HFF-Myc (cell line): ENCODE measurements at regions not wholly inside any gene's neighbourhood (a gene's known extent, or its start where the extent isn't known, plus 50 kb on each side); places are given as distances from the start of the nearest gene placed in this dataset.
A peak's percentile ranks its signal among the peaks of the same experiment; 100 is the strongest.

Source experiments
- DNase-seq: peaks from one replicate; pipeline ENCODE4 v3.0.0-alpha.2; 2011; ENCODE audit warnings: low read depth; ENCODE audit errors: extremely low read depth
- H3K4me3 ChIP-seq: replicated peaks from 2 replicates; pipeline ENCODE4 v1.5.1; 2011; ENCODE audit warnings: low read depth, mild to moderate bottlenecking, control low read depth, low read length
- TF ChIP-seq, protein P1 (sequence below): IDR thresholded peaks from 2 replicates; pipeline ENCODE4 v1.5.1; 2012; ENCODE audit warnings: mild to moderate bottlenecking, low read depth, low read length, control low read depth; ENCODE audit errors: missing control alignments

DNA sequence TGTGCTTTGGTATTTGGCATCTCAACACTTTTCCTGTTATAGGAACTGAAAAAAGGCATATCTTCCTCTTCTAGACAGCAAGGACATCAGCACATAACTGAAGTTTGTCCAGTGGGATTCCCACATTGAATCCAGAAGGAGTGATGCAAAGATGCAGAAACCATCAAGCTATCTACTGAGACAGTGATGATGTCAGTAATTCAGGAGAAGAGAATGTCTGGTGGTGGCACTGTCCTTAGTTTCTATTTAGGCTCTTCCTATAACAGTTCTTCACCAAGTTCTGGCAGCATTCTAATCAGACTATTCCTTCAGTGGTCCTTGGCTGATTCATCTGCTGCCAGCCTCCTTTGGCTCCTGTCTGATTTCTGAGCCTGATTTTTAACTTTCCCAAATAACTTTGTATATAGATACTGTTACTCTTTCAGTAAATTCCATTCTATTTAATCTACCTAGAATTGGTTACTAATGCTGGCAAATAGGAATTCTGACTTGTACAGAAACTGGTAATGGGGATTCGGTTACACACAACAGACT lies 56.6 kb upstream of the AGPS start:
- TF ChIP-seq, protein P1, sequence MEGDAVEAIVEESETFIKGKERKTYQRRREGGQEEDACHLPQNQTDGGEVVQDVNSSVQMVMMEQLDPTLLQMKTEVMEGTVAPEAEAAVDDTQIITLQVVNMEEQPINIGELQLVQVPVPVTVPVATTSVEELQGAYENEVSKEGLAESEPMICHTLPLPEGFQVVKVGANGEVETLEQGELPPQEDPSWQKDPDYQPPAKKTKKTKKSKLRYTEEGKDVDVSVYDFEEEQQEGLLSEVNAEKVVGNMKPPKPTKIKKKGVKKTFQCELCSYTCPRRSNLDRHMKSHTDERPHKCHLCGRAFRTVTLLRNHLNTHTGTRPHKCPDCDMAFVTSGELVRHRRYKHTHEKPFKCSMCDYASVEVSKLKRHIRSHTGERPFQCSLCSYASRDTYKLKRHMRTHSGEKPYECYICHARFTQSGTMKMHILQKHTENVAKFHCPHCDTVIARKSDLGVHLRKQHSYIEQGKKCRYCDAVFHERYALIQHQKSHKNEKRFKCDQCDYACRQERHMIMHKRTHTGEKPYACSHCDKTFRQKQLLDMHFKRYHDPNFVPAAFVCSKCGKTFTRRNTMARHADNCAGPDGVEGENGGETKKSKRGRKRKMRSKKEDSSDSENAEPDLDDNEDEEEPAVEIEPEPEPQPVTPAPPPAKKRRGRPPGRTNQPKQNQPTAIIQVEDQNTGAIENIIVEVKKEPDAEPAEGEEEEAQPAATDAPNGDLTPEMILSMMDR = no peak
- no peak overlapping the region for H3K4me3 ChIP-seq
- no peak for DNase-seq

DNA sequence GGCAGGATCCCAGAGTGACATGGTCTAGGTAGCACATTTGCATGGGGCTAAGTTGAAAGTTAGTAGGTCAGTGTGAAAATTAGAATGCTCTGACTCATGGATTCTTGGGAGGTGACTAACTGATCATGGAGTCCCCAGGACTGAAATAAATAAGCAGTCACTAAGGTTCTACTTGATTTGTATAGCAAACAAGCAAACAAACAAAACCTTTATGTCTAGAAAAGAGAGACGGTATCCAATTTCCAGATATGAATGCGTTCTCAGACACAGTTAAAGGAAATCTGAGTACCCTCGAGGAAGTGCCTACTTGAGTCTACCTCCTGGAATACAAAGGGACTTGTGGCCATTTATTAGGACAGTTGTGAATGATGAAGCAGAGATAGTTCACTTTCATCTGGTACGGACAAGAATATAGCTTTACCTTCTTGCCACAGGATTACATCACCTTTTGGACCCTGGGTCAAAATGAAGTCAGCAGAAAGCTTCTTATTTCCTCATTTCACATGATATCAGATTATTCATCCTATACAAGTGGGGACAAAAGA lies 54.3 kb upstream of the AGPS start:
- TF ChIP-seq, protein P1 = no peak
- H3K4me3 ChIP-seq = no peak overlapping the region
- DNase-seq = peak; percentile 21

DNA sequence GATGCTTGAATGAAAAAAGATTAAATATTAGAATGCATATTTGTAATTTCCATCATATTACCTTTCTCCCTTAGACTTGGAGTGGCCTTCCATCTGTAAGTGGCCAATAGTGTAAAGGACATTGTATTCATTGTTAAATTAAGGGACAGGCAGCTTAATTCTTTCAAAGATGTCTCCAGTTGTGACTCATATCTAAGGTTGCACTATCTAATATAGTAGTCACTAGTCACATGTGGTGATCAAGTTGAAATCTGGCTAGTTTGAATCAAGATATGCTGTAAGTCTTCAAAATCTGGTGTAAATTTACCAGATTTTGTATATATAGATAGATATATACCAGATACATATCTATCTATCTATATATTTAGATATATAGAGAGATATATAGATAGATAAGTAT lies 52.4 kb upstream of the AGPS start:
- TF ChIP-seq, protein P1 = no peak
- no peak for DNase-seq
- H3K4me3 ChIP-seq = no peak overlapping the region

DNA sequence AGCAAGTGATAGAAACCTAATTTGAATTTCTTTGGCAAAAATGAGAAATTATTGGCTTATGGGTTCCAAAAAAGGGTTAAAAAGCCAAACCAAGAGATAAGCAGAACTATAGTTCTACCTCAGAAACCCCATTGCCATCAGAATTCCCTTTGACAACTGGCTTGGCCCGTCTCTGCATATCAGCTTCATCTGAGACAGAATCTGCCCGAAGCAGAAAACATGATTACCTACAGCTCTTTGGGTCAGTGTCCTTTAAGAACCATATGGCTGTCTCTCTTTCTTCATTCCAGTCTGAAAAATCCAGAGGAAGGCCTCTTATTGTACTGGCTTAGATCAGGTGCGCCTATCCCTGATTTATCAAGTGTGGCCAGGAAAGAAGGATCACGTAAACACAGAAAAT lies 49.8 kb upstream of the AGPS start:
- TF ChIP-seq, protein P1 = no peak
- no peak overlapping the region for H3K4me3 ChIP-seq
- DNase-seq = no peak
